ENCODE measurements at regions not wholly inside any gene's neighbourhood (a gene's known extent, or its start where the extent isn't known, plus 50 kb on each side); places are given as distances from the start of the nearest gene placed in this dataset.

DNA sequence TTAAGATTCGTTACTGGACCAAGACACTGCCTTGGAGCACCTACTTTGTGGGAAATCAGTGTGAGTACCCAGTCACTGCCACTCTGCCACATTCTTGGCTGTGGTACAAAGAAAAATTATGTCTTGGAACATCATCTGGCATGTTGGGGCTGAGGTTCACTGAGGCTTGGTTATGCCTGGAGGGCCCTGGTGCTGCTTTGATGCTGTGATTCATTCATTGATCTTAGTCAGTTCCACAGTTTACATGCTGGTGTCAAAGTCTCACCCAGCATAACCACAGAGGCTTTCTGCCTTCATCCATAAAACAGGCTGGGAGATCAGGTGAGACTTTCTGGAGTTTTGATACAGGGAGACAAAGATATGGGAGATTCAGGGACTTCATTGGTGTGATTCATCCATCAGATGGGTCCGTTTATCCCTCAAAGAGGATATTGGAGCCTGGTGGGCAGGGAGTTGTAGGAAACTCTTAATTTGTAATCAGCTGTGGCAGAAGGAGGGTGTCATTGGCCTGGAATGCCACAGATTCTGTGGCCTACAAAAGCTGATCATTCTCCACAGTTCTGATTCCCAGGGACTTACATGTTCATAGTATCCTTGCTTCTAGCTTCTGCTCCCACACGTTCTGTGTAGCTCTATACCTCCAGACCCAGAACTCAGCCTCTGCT, 322.5 kb downstream of the PMP22 start:
- ATAC-seq = no peak
- CTCF ChIA-PET = interaction anchor here (1.6 kb wide), 1 partner anchor 16 kb away, joined by 3 read pairs; no protein-coding TSS in a partner anchor
- Mint-ChIP-seq H3K9me3 (ENCODE audit: low read depth) (no peaks in the 10 kb centered on the region), H3K27me3 (no peaks in the 10 kb centered on the region), H3K4me3 (no peak overlapping the region), H3K4me1 (no peaks in the 10 kb centered on the region), H3K27ac (no peak overlapping the region), H3K36me3 (no peaks in the 10 kb centered on the region)
- no peak for DNase-seq

GRCh38 chr17:14940938-14941265, 324.2 kb downstream of the PMP22 start:
- CTCF ChIA-PET = no interaction called here

DNA sequence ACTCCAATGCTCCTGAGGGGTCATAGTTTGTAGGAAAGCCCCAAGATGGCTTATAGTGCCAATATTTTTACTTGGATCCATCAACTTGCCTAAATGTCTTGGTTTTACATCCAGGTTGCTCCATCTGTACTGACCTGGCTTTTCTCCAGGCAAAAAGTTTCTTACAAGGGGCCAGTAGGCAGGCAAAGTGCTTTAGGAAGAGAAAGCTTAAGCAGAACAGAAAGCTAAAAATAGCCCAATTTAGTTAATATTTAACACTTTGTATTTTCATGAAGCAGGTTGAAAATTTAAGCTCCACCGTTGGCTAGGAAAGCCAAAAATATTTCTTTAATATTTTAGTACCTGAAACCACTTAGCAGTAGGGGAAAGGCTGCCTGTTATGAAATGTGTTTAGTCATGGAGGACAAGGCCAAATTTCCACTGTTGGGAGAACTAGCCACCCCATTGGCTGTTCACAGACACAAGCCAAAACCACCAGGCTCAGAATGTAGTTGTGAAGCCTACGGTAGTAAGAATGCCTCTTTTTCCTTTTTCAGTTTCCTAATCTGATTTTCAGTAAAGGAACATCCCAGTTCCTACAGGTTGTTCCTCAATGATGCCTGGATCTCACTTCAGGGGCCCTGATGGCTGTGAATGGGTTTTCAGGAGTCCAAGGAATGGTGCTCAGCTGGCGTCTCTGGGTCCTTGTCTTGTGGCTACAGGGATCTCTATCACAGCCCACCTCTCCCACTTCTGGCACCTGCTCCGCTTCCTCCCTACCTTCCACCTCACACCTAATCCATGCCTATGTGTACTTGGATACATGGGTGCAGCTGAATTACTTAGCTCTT, 324.8 kb downstream of the PMP22 start:
- no peak overlapping the region for H3K27ac Mint-ChIP-seq
- H3K27me3 Mint-ChIP-seq = no peaks in the 10 kb centered on the region
- CTCF ChIA-PET = no interaction called here
- H3K9me3 Mint-ChIP-seq (ENCODE audit: low read depth) = no peaks in the 10 kb centered on the region
- no peak overlapping the region for H3K4me3 Mint-ChIP-seq
- DNase-seq = no peak
- no peaks in the 10 kb centered on the region for H3K4me1 Mint-ChIP-seq
- H3K36me3 Mint-ChIP-seq = no peaks in the 10 kb centered on the region
- no peak for ATAC-seq

More at GRCh38 chr17:14940938-14941265, 324.2 kb downstream of the PMP22 start:
- no peak for DNase-seq
- Mint-ChIP-seq H3K27ac (no peak overlapping the region), H3K36me3 (no peaks in the 10 kb centered on the region), H3K9me3 (ENCODE audit: low read depth) (no peaks in the 10 kb centered on the region), H3K4me3 (no peak overlapping the region), H3K27me3 (no peaks in the 10 kb centered on the region), H3K4me1 (no peaks in the 10 kb centered on the region)
- no peak for ATAC-seq

GRCh38 chr17:14935845-14936485, 329.2 kb downstream of the PMP22 start:
- Mint-ChIP-seq H3K27me3 (no peaks in the 10 kb centered on the region), H3K9me3 (ENCODE audit: low read depth) (no peaks in the 10 kb centered on the region), H3K4me1 (no peaks in the 10 kb centered on the region), H3K4me3 (no peak overlapping the region), H3K36me3 (no peaks in the 10 kb centered on the region), H3K27ac (no peak overlapping the region)
- DNase-seq (no peak), ATAC-seq (no peak)
- CTCF ChIA-PET = interaction anchor here (1.0 kb wide), 1 partner anchor 9 kb away, joined by 3 read pairs; no protein-coding TSS in a partner anchor

DNA sequence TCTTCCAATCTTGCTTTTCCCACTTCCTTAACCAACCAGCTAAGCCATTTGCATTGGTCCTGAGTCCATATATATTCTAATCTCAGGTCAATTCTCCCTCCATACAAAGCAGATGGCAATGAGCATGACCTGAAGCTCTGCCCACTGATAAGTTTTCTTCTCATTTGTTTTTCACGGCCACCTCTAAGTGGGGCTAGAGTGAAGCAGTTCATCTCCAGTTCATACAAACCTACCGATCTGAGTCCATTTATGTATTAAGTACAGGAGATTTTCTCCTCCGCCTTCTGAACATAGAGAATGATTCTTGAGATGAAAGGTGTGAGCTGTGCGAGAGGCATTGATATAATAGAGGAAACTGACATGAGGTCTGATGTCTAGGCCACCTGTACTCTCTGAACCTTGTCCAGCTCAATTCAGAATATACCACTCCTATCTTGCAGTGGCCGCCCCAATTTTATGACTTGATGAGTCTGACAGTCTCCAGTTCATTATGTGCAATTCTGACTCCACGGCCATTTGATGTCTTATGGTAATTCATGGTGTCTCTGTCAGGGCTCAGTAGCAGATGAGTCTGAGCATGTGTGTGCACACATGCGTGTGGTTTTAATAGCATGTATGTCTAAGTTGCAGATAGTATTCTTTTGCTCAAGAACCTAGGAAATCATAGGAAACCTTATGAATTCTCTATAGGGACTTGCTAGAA, 329.8 kb downstream of the PMP22 start:
- Mint-ChIP-seq H3K4me3 (no peak overlapping the region), H3K4me1 (no peaks in the 10 kb centered on the region), H3K36me3 (no peaks in the 10 kb centered on the region), H3K9me3 (ENCODE audit: low read depth) (no peaks in the 10 kb centered on the region), H3K27ac (no peak overlapping the region), H3K27me3 (no peaks in the 10 kb centered on the region)
- CTCF ChIA-PET = no interaction called here
- no peak for DNase-seq
- no peak for ATAC-seq

- CTCF ChIA-PET = no interaction called here
- H3K27ac Mint-ChIP-seq = no peak overlapping the region
- H3K9me3 Mint-ChIP-seq (ENCODE audit: low read depth) = no peaks in the 10 kb centered on the region
- no peak for DNase-seq
- H3K36me3 Mint-ChIP-seq = no peaks in the 10 kb centered on the region
- no peaks in the 10 kb centered on the region for H3K27me3 Mint-ChIP-seq
- no peak overlapping the region for H3K4me3 Mint-ChIP-seq
- no peak for ATAC-seq
- no peaks in the 10 kb centered on the region for H3K4me1 Mint-ChIP-seq
Observed at GRCh38 chr17:14933676-14934075, 331.4 kb downstream of the PMP22 start.

DNA sequence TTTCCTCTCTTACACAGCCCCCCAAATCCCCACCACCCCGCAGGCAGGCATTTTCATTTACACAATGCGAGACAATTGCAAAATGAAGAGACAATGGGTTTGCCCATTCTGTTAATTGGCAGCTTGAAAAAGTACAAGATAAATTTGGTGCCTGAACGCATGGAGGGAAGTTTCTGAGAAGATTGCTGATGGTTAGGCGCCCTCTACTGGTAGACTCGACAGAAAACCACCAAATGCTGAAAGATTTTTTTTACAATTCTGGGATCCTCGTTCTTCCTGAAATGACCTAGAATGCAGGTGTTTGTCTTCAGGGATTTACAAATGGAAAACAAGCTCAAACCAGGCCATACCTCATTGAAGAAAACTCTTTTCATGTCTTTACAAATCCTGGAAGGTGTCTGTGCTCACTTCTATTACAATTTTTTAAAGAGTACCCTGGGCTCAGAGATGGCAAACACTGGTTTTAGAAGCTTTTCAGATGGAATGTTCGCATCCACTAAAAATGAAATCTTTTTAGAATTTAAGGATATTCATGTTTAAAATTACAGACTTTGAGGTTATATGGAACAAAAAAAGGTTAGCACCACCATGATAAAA, 338.5 kb downstream of the PMP22 start:
- no peak overlapping the region for H3K4me3 Mint-ChIP-seq
- ATAC-seq (no peak), DNase-seq (peak; percentile 55)
- CTCF ChIA-PET = interaction anchor here (0.6 to 2.6 kb wide), 16 partner anchors 10 to 1357 kb away, joined by 3 to 14 read pairs (median 4); partner anchors contain the start of gene HS3ST3B1
- no peaks in the 10 kb centered on the region for H3K4me1 Mint-ChIP-seq
- no peaks in the 10 kb centered on the region for H3K9me3 Mint-ChIP-seq (ENCODE audit: low read depth)
- no peak overlapping the region for H3K27ac Mint-ChIP-seq
- no peaks in the 10 kb centered on the region for H3K27me3 Mint-ChIP-seq
- no peaks in the 10 kb centered on the region for H3K36me3 Mint-ChIP-seq

- CTCF ChIA-PET = interaction anchor here (0.6 to 2.6 kb wide), 14 partner anchors 14 to 1357 kb away, joined by 3 to 14 read pairs (median 4); no protein-coding TSS in a partner anchor
- no peak for ATAC-seq
- H3K36me3 Mint-ChIP-seq = no peaks in the 10 kb centered on the region
Observed at GRCh38 chr17:14926073-14926472, 339.1 kb downstream of the PMP22 start.

DNA sequence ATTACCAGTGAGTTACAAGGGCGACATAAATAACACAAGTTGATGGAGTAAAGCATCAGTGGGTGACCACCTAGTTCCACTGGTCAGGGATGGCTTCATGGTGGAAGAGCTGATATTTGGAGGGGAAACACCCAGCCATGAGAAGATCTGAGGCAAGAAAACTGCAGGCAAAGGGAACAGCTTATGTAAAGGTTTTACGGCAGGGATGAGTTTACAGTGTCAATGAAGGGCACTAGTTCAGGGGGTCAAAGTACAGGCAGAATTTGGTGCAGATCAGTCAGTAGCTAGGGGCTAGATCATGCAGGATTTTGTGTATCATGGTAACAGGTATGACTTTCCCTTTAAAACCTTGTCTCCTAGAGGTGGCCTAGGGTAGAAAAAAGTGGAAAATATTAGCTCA, 339.6 kb downstream of the PMP22 start:
- no peak for ATAC-seq
- no peaks in the 10 kb centered on the region for H3K9me3 Mint-ChIP-seq (ENCODE audit: low read depth)

More at GRCh38 chr17:14926073-14926472, 339.1 kb downstream of the PMP22 start:
- DNase-seq = no peak
- H3K4me3 Mint-ChIP-seq = no peak overlapping the region
- no peaks in the 10 kb centered on the region for H3K4me1 Mint-ChIP-seq
- no peak overlapping the region for H3K27ac Mint-ChIP-seq
- H3K27me3 Mint-ChIP-seq = no peaks in the 10 kb centered on the region
- no peaks in the 10 kb centered on the region for H3K9me3 Mint-ChIP-seq (ENCODE audit: low read depth)

DNA sequence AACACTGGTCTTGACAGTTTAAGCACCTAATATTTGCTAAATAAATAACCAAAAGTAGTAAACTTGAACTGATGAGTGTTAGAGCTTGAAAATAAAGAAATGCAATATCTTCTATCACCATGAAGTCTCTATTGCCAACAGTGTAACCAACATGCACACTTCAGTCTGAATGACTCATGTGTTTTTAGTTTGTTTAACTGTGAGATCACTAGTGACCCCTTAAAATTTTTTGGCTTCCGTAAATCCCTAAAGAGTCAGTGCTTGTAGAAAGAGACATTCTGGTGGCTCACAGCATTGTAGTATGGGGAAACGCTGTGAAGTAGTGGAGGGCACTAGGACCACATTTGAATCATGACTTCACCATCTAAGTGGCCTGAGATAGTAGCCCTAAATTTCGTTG, 341.1 kb downstream of the PMP22 start:
- Mint-ChIP-seq H3K4me1 (no peaks in the 10 kb centered on the region), H3K27ac (no peak overlapping the region), H3K27me3 (no peaks in the 10 kb centered on the region), H3K4me3 (no peak overlapping the region), H3K36me3 (no peaks in the 10 kb centered on the region), H3K9me3 (ENCODE audit: low read depth) (no peaks in the 10 kb centered on the region)
- DNase-seq (no peak), ATAC-seq (no peak)
- CTCF ChIA-PET = no interaction called here

More for the DNA sequence above, 339.6 kb downstream of the PMP22 start:
- no peak for DNase-seq
- no peak overlapping the region for H3K27ac Mint-ChIP-seq
- H3K4me1 Mint-ChIP-seq = no peaks in the 10 kb centered on the region
- CTCF ChIA-PET = interaction anchor here (1.5 to 2.6 kb wide), 3 partner anchors 21 to 1332 kb away, joined by 4 to 14 read pairs (median 6); no protein-coding TSS in a partner anchor
- no peaks in the 10 kb centered on the region for H3K36me3 Mint-ChIP-seq
- no peaks in the 10 kb centered on the region for H3K27me3 Mint-ChIP-seq
- H3K4me3 Mint-ChIP-seq = no peak overlapping the region

- Mint-ChIP-seq H3K4me1 (no peaks in the 10 kb centered on the region), H3K27me3 (no peaks in the 10 kb centered on the region), H3K9me3 (ENCODE audit: low read depth) (no peaks in the 10 kb centered on the region), H3K4me3 (no peak overlapping the region), H3K36me3 (no peaks in the 10 kb centered on the region), H3K27ac (no peak overlapping the region)
- DNase-seq (no peak), ATAC-seq (no peak)
- CTCF ChIA-PET = no interaction called here
Observed at GRCh38 chr17:14922411-14922810, 342.7 kb downstream of the PMP22 start.

- H3K4me3 Mint-ChIP-seq = no peak overlapping the region
- ATAC-seq = no peak
- CTCF ChIA-PET = no interaction called here
- no peaks in the 10 kb centered on the region for H3K4me1 Mint-ChIP-seq
- no peaks in the 10 kb centered on the region for H3K36me3 Mint-ChIP-seq
- H3K9me3 Mint-ChIP-seq (ENCODE audit: low read depth) = no peaks in the 10 kb centered on the region
- H3K27me3 Mint-ChIP-seq = no peaks in the 10 kb centered on the region
- no peak for DNase-seq
- no peak overlapping the region for H3K27ac Mint-ChIP-seq
Observed at GRCh38 chr17:14921936-14922335, 343.2 kb downstream of the PMP22 start.

- H3K27me3 Mint-ChIP-seq = no peaks in the 10 kb centered on the region
- DNase-seq (no peak), ATAC-seq (no peak)
- H3K4me3 Mint-ChIP-seq = no peak overlapping the region
- H3K9me3 Mint-ChIP-seq (ENCODE audit: low read depth) = no peaks in the 10 kb centered on the region
- no peaks in the 10 kb centered on the region for H3K36me3 Mint-ChIP-seq
- H3K27ac Mint-ChIP-seq = no peak overlapping the region
- CTCF ChIA-PET = no interaction called here
- H3K4me1 Mint-ChIP-seq = no peaks in the 10 kb centered on the region
Observed at GRCh38 chr17:14919631-14920213, 345.4 kb downstream of the PMP22 start.

Measured in activated CD8-positive, alpha-beta memory T cell treated with anti-CD3 and anti-CD28 coated beads, Interleukin-2, amount 10 ng/mL, durations not matched to agents 7 days and 5 days (primary cell).